H9 (cell line): ENCODE measurements at regions not wholly inside any gene's neighbourhood (a gene's known extent, or its start where the extent isn't known, plus 50 kb on each side); places are given as distances from the start of the nearest gene placed in this dataset.

Experiments
- DNase-seq: peaks from one replicate; pipeline ENCODE4 v3.0.0-alpha.2; 2017
- H2AFZ ChIP-seq: one replicate; pipeline ENCODE4 v1.6.1; 2013; ENCODE audit warnings: mild to moderate bottlenecking, low read length, control low read depth, moderate library complexity
- H2AK5ac ChIP-seq: 2 replicates; pipeline ENCODE4 v1.6.1; 2013; ENCODE audit warnings: low read length, control low read depth, mixed read lengths; ENCODE audit not compliant: insufficient read length
- H2BK120ac ChIP-seq: one replicate; pipeline ENCODE4 v1.6.1; 2013; ENCODE audit warnings: low read depth, mild to moderate bottlenecking, low read length, control low read depth, inconsistent platforms; ENCODE audit not compliant: poor library complexity, severe bottlenecking
- H2BK12ac ChIP-seq: 2 replicates; pipeline ENCODE4 v1.6.1; 2013; ENCODE audit warnings: low read length, control low read depth, mixed read lengths, low read depth; ENCODE audit not compliant: insufficient read length
- H2BK15ac ChIP-seq: 2 replicates; pipeline ENCODE4 v1.6.1; 2013; ENCODE audit warnings: low read depth, low read length, control low read depth
- H2BK20ac ChIP-seq: one replicate; pipeline ENCODE4 v1.6.1; 2013; ENCODE audit warnings: low read depth, mild to moderate bottlenecking, low read length, control low read depth, inconsistent platforms; ENCODE audit not compliant: poor library complexity, severe bottlenecking
- H2BK5ac ChIP-seq: 2 replicates; pipeline ENCODE4 v1.6.1; 2013; ENCODE audit warnings: low read length, control low read depth, mixed read lengths; ENCODE audit not compliant: insufficient read length
- H3K14ac ChIP-seq: 2 replicates; pipeline ENCODE4 v1.6.1; 2013; ENCODE audit warnings: low read length, control low read depth; ENCODE audit not compliant: insufficient read depth
- H3K18ac ChIP-seq: 2 replicates; pipeline ENCODE4 v1.6.1; 2013; ENCODE audit warnings: low read depth, mild to moderate bottlenecking, mixed read lengths, low read length, control low read depth; ENCODE audit not compliant: insufficient read length
- H3K23ac ChIP-seq: 2 replicates; pipeline ENCODE4 v1.6.1; 2013; ENCODE audit warnings: low read length, control low read depth, mixed read lengths, low read depth; ENCODE audit not compliant: insufficient read length
- H3K23me2 ChIP-seq: 2 replicates; pipeline ENCODE4 v1.6.1; 2013; ENCODE audit warnings: low read depth, mild to moderate bottlenecking, mixed read lengths, low read length, control low read depth; ENCODE audit not compliant: insufficient read length, poor library complexity, severe bottlenecking
- H3K27ac ChIP-seq: 2 replicates; pipeline ENCODE4 v1.5.1; 2013; ENCODE audit warnings: low read length, control low read depth, mixed read lengths, low read depth; ENCODE audit not compliant: insufficient read length
- H3K27me3 ChIP-seq: 2 replicates; pipeline ENCODE4 v1.6.1; 2013; ENCODE audit warnings: low read length, control low read depth, inconsistent platforms; ENCODE audit not compliant: insufficient read depth
- H3K4ac ChIP-seq: 2 replicates; pipeline ENCODE4 v1.6.1; 2013; ENCODE audit warnings: low read depth, mild to moderate bottlenecking, control low read depth, inconsistent platforms, low read length, moderate library complexity
- H3K4me1 ChIP-seq: 2 replicates; pipeline ENCODE4 v1.6.1; 2013; ENCODE audit warnings: low read length, control low read depth, inconsistent platforms; ENCODE audit not compliant: insufficient read depth
- H3K4me2 ChIP-seq: 2 replicates; pipeline ENCODE4 v1.6.1; 2013; ENCODE audit warnings: low read length, control low read depth, mixed read lengths; ENCODE audit not compliant: insufficient read length, insufficient read depth
- H3K56ac ChIP-seq: 2 replicates; pipeline ENCODE4 v1.6.1; 2013; ENCODE audit warnings: low read depth, mild to moderate bottlenecking, mixed read lengths, low read length, control low read depth; ENCODE audit not compliant: insufficient read length
- H3K79me1 ChIP-seq: 2 replicates; pipeline ENCODE4 v1.6.1; 2013; ENCODE audit warnings: low read depth, mild to moderate bottlenecking, moderate library complexity, low read length, control low read depth, inconsistent platforms; ENCODE audit not compliant: insufficient read depth, poor library complexity, severe bottlenecking
- H3K79me2 ChIP-seq: 2 replicates; pipeline ENCODE4 v1.6.1; 2013; ENCODE audit warnings: low read length, control low read depth, inconsistent platforms; ENCODE audit not compliant: insufficient read depth
- H3K9ac ChIP-seq: 2 replicates; pipeline ENCODE4 v1.6.1; 2013; ENCODE audit warnings: low read length, control low read depth, mixed read lengths; ENCODE audit not compliant: insufficient read length; ENCODE audit errors: extremely low read depth
- H3K9me3 ChIP-seq: one replicate; pipeline ENCODE4 v1.6.1; 2013; ENCODE audit warnings: low read depth, low read length, inconsistent platforms; ENCODE audit not compliant: control insufficient read depth
- H3T11ph ChIP-seq: one replicate; pipeline ENCODE4 v1.6.1; 2013; ENCODE audit warnings: mild to moderate bottlenecking, low read length, control low read depth, inconsistent platforms
- H4K20me1 ChIP-seq: one replicate; pipeline ENCODE4 v1.6.1; 2013; ENCODE audit not compliant: control insufficient read depth, insufficient read length, insufficient read depth
- H4K5ac ChIP-seq: 2 replicates; pipeline ENCODE4 v1.6.1; 2013; ENCODE audit warnings: low read depth, mild to moderate bottlenecking, mixed read lengths, low read length, control low read depth; ENCODE audit not compliant: insufficient read length
- H4K8ac ChIP-seq: replicated peaks from 2 replicates; pipeline ENCODE4 v1.6.1; 2013; ENCODE audit warnings: low read length, control low read depth, mixed read lengths, low read depth; ENCODE audit not compliant: insufficient read length
- H4K91ac ChIP-seq: 2 replicates; pipeline ENCODE4 v1.6.1; 2013; ENCODE audit warnings: low read depth, mild to moderate bottlenecking, moderate library complexity, mixed read lengths, low read length, control low read depth; ENCODE audit not compliant: insufficient read length
- H3K27ac Mint-ChIP-seq, 3 experiments: 2 replicates in 2 of 3; 3 replicates in 1 of 3; pipeline ENCODE4 v1.8.0; 2020 to 2021; ENCODE audit warnings: mixed read lengths in 3 of 3, mild to moderate bottlenecking in 1 of 3, moderate library complexity in 1 of 3
- H3K27me3 Mint-ChIP-seq: 2 replicates; pipeline ENCODE4 v1.8.0; 2021; ENCODE audit warnings: low read depth, mild to moderate bottlenecking, moderate library complexity, mixed read lengths
- H3K36me3 Mint-ChIP-seq, 3 experiments: 2 replicates in 2 of 3; 3 replicates in 1 of 3; pipeline ENCODE4 v1.8.0; 2020 to 2021; ENCODE audit warnings: low read depth in 3 of 3, mixed read lengths in 3 of 3; ENCODE audit not compliant: insufficient read depth in 1 of 3
- H3K4me1 Mint-ChIP-seq, 2 experiments: 2 replicates each; pipeline ENCODE4 v1.8.0; 2020; ENCODE audit warnings: mixed read lengths in 2 of 2
- H3K4me3 Mint-ChIP-seq, 2 experiments: 2 replicates in 1 of 2; 3 replicates in 1 of 2; pipeline ENCODE4 v1.8.0; 2020 to 2021; ENCODE audit warnings: mild to moderate bottlenecking in 2 of 2, mixed read lengths in 2 of 2, moderate library complexity in 1 of 2
- H3K9me3 Mint-ChIP-seq, 2 experiments: 2 replicates in 1 of 2; 3 replicates in 1 of 2; pipeline ENCODE4 v1.8.0; 2020; ENCODE audit warnings: mild to moderate bottlenecking in 2 of 2, mixed read lengths in 2 of 2, moderate library complexity in 1 of 2
- WGBS: extraction: QIAGEN DNeasy Blood & Tissue Kit; methylation state at CpG from one replicate; pipeline ENCODE4 v1.1.7; 2013; ENCODE audit warnings: missing lambda C conversion rate, low lambda C conversion rate, mixed read lengths; ENCODE audit not compliant: insufficient read length; ENCODE audit errors: extremely low coverage; 5-methylcytosine and 5-hydroxymethylcytosine counted together
- TF ChIP-seq, protein P1 (sequence below): fragments of 200-600 bp; sonication (generic); conservative IDR thresholded peaks from 3 replicates; pipeline ENCODE4 v1.8.0; 2021; ENCODE audit warnings: antibody characterized with exemption, mild to moderate bottlenecking

DNA sequence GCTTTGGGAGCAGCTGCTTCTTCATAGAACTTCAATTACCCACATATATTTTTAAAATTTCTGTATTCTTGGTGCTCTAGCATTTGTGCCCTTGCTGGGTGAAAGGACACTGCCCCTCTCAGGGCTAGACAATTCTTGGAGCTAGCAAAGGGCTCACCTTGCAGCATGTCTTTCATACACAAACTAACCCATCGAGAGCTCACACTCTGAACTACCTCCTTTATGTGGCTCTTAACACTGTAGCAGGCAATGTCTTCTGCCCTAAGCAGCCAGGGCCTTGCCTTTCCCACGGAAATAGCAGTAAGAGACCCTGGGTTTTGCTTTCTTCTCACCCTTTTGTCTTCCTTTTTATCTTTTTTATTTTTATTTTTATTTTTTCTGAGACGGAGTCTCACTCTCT is 234.0 kb downstream of the ACTR3 start:
- Histone ChIP-seq H3K27ac (no peak overlapping the region), H3K9ac (no peak overlapping the region), H2AFZ (no peak overlapping the region), H3K56ac (no peak overlapping the region), H3K27me3 (no peaks in the 10 kb centered on the region), H4K91ac (no peak overlapping the region), H2BK5ac (no peak overlapping the region), H3K4ac (no peak overlapping the region), H3K79me2 (no peaks in the 10 kb centered on the region), H2BK12ac (no peak overlapping the region), H3T11ph (no peak overlapping the region), H4K20me1 (no peaks in the 10 kb centered on the region), H3K23ac (no peak overlapping the region), H3K79me1 (no peaks in the 10 kb centered on the region), H2BK120ac (no peak overlapping the region), H2BK20ac (no peak overlapping the region), H2BK15ac (no peak overlapping the region), H3K4me2 (no peak overlapping the region), H3K9me3 (no peaks in the 10 kb centered on the region), H4K5ac (no peak overlapping the region), H3K14ac (no peak overlapping the region), H3K4me1 (peaks cover 8% of the 10 kb centered on the region; the same call in 1 of the 2 replicates), H3K23me2 (no peaks in the 10 kb centered on the region), H3K18ac (no peak overlapping the region), H4K8ac (no peak overlapping the region), H2AK5ac (no peak overlapping the region)
- no CpG with 5 or more reads among the region's 3 CpGs for WGBS
- no peaks in the 10 kb centered on the region for H3K27me3 Mint-ChIP-seq
- peaks cover 19 to 25% of the 10 kb centered on the region in 2 experiments for H3K4me1 Mint-ChIP-seq
- H3K4me3 Mint-ChIP-seq = no peak overlapping the region
- H3K36me3 Mint-ChIP-seq = no peaks in the 10 kb centered on the region
- H3K9me3 Mint-ChIP-seq = no peaks in the 10 kb centered on the region
- no peak for DNase-seq
- TF ChIP-seq, protein P1, sequence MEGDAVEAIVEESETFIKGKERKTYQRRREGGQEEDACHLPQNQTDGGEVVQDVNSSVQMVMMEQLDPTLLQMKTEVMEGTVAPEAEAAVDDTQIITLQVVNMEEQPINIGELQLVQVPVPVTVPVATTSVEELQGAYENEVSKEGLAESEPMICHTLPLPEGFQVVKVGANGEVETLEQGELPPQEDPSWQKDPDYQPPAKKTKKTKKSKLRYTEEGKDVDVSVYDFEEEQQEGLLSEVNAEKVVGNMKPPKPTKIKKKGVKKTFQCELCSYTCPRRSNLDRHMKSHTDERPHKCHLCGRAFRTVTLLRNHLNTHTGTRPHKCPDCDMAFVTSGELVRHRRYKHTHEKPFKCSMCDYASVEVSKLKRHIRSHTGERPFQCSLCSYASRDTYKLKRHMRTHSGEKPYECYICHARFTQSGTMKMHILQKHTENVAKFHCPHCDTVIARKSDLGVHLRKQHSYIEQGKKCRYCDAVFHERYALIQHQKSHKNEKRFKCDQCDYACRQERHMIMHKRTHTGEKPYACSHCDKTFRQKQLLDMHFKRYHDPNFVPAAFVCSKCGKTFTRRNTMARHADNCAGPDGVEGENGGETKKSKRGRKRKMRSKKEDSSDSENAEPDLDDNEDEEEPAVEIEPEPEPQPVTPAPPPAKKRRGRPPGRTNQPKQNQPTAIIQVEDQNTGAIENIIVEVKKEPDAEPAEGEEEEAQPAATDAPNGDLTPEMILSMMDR = no peak
- H3K27ac Mint-ChIP-seq = no peak overlapping the region
